SK-N-SH treated with all-trans-retinoic acid at 6 μM for 48 hours (cell line): ENCODE measurements at regions not wholly inside any gene's neighbourhood (a gene's known extent, or its start where the extent isn't known, plus 50 kb on each side); places are given as distances from the start of the nearest gene placed in this dataset.

Experiments
- GLIS3 ChIP-seq: fragments of 250-450 bp; sonication (Bioruptor Pico); IDR thresholded peaks from 2 replicates; pipeline ENCODE4 v1.5.0; 2020; ENCODE audit warnings: mild to moderate bottlenecking, moderate library complexity
- ZFP3 ChIP-seq: fragments of 250-450 bp; sonication (Bioruptor Pico); IDR thresholded peaks from 2 replicates; pipeline ENCODE4 v1.5.0; 2020; ENCODE audit warnings: mild to moderate bottlenecking, moderate library complexity
- ZFP30 ChIP-seq: fragments of 450-650 bp; formaldehyde crosslinking; IDR thresholded peaks from 2 replicates; pipeline ENCODE4 v1.5.0; 2022; ENCODE audit warnings: mild to moderate bottlenecking, moderate library complexity
- TF ChIP-seq, protein P1 (sequence below): fragments of 250-450 bp; sonication (Bioruptor Pico); IDR thresholded peaks from 2 replicates; pipeline ENCODE4 v1.5.1; 2021; ENCODE audit warnings: mild to moderate bottlenecking, moderate library complexity
- TF ChIP-seq, protein P2 (sequence below): fragments of 250-450 bp; sonication (Bioruptor Pico); IDR thresholded peaks from 2 replicates; pipeline ENCODE4 v1.8.0; 2020; ENCODE audit warnings: mild to moderate bottlenecking, moderate library complexity, borderline replicate concordance

DNA sequence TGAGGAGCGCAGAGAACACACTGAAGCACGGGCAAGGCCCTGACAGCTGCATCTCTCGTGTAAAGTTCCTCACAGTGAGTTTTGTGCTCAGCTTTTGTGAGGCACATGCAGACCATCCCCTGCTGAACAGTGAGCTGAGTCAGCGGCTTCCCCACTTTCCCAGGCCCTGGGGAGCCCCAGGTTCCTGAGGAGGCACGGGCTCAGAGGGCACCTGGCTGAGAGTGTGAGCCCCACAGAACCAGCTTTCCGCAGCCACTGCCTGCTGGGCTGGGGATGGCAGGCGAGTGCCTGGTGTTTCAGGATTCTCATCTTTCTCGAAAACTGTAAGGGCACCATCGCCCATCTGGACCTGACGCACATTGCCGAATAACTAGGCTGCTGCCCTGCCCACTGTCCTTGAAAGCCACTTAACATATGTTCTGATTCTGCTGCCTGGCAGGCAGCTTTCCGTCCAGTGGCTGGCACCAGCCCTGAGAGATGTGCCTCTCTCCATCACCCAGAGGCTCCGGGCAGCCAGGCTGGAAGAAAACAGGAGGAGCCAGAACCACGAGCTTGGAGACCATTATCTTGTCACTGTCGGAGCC is 266.7 kb upstream of the FOXF1 start:
- TF ChIP-seq GLIS3 (CRISPR knock-in tag): no peak
- TF ChIP-seq ZFP30 (CRISPR knock-in tag): no peak
- TF ChIP-seq, protein P1, sequence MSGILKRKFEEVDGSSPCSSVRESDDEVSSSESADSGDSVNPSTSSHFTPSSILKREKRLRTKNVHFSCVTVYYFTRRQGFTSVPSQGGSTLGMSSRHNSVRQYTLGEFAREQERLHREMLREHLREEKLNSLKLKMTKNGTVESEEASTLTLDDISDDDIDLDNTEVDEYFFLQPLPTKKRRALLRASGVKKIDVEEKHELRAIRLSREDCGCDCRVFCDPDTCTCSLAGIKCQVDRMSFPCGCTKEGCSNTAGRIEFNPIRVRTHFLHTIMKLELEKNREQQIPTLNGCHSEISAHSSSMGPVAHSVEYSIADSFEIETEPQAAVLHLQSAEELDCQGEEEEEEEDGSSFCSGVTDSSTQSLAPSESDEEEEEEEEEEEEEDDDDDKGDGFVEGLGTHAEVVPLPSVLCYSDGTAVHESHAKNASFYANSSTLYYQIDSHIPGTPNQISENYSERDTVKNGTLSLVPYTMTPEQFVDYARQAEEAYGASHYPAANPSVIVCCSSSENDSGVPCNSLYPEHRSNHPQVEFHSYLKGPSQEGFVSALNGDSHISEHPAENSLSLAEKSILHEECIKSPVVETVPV (CRISPR knock-in tag): no peak
- no peak for TF ChIP-seq ZFP3 (CRISPR knock-in tag)
- TF ChIP-seq, protein P2, sequence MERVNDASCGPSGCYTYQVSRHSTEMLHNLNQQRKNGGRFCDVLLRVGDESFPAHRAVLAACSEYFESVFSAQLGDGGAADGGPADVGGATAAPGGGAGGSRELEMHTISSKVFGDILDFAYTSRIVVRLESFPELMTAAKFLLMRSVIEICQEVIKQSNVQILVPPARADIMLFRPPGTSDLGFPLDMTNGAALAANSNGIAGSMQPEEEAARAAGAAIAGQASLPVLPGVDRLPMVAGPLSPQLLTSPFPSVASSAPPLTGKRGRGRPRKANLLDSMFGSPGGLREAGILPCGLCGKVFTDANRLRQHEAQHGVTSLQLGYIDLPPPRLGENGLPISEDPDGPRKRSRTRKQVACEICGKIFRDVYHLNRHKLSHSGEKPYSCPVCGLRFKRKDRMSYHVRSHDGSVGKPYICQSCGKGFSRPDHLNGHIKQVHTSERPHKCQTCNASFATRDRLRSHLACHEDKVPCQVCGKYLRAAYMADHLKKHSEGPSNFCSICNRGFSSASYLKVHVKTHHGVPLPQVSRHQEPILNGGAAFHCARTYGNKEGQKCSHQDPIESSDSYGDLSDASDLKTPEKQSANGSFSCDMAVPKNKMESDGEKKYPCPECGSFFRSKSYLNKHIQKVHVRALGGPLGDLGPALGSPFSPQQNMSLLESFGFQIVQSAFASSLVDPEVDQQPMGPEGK (CRISPR knock-in tag): no peak
